ENCODE measurements at regions not wholly inside any gene's neighbourhood (a gene's known extent, or its start where the extent isn't known, plus 50 kb on each side); places are given as distances from the start of the nearest gene placed in this dataset.

DNA sequence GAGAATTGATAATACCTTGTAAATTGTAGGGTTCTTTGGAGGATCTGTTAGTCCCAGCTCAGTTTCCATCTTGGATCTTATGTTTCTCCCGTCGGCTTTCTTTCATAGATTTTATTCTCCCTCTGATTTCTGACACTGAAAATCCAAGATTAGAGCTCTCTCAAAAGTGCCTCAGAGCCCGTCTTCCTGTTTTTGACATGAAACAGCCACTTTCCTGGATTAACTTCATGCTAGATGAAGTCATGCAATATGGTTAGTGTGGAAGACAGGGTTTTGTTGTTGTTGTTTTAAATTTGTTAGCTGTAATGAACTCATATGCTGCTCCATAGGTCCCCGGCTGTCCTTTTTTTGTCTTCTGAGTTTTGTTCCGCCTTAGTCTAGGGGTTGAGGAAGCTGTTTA, 51.6 kb upstream of the ZFR start:
- no peak overlapping the region for H3K4me3 ChIP-seq (ENCODE audit: low read depth, low read length)
- TF ChIP-seq, protein P1, sequence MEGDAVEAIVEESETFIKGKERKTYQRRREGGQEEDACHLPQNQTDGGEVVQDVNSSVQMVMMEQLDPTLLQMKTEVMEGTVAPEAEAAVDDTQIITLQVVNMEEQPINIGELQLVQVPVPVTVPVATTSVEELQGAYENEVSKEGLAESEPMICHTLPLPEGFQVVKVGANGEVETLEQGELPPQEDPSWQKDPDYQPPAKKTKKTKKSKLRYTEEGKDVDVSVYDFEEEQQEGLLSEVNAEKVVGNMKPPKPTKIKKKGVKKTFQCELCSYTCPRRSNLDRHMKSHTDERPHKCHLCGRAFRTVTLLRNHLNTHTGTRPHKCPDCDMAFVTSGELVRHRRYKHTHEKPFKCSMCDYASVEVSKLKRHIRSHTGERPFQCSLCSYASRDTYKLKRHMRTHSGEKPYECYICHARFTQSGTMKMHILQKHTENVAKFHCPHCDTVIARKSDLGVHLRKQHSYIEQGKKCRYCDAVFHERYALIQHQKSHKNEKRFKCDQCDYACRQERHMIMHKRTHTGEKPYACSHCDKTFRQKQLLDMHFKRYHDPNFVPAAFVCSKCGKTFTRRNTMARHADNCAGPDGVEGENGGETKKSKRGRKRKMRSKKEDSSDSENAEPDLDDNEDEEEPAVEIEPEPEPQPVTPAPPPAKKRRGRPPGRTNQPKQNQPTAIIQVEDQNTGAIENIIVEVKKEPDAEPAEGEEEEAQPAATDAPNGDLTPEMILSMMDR (IDR thresholded peaks at IDR 0.05; ENCODE audit: insufficient read depth, low read depth, low read length, missing control alignments) = no peak
- DNase-seq (ENCODE audit: low read depth) = no peak

DNA sequence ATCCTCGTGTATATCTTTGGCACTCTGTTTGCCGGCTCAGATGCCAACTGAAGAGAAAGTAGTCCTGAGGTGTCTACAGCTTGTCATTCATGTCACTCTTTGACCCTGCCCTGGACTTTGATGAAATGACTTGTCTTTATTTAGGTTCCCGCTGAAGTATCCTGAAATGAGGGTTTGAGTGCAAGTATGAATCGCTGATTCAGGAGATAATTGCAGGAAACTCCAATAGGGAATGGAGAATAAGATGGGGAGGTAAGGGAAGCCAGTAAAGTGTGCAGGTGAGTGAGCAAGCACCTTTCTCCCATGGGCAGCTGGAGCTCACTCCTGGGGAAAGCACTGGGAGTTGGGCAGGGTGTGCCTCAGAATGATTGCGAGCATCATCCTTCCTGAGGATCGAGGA, 50.3 kb upstream of the ZFR start:
- no peak for DNase-seq (ENCODE audit: low read depth)
- TF ChIP-seq, protein P1 (IDR thresholded peaks at IDR 0.05; ENCODE audit: insufficient read depth, low read depth, low read length, missing control alignments) = no peak
- H3K4me3 ChIP-seq (ENCODE audit: low read depth, low read length) = no peak overlapping the region
